AG04449 (cell line): ENCODE measurements at regions not wholly inside any gene's neighbourhood (a gene's known extent, or its start where the extent isn't known, plus 50 kb on each side); places are given as distances from the start of the nearest gene placed in this dataset.

Source experiments
- CTCF ChIA-PET: fragments of 350-600 bp; formaldehyde crosslinking; extraction: SDS; loops from one replicate; lab custom pipeline; 2021; ENCODE audit warnings: antibody characterized with exemption; lab: Yijun Ruan, JAX
- POLR2A ChIA-PET: fragments of 400-600, 350-600 bp; formaldehyde crosslinking; extraction: SDS; loops from one replicate; lab custom pipeline; 2020; ENCODE audit warnings: antibody characterized with exemption, inconsistent platforms; lab: Yijun Ruan, JAX
- DNase-seq: peaks from one replicate; pipeline ENCODE4 v3.0.0-alpha.2; 2010; ENCODE audit warnings: low read depth, low spot score
- H3K4me3 ChIP-seq: 2 replicates; pipeline ENCODE4 v1.5.1; 2011; ENCODE audit warnings: low read depth, mild to moderate bottlenecking, control low read depth, low read length
- TF ChIP-seq, protein P1 (sequence below): IDR thresholded peaks from one replicate; pipeline ENCODE4 v1.5.1; 2011; ENCODE audit warnings: mild to moderate bottlenecking, moderate library complexity, low read length, control low read depth, inconsistent platforms; ENCODE audit not compliant: insufficient read depth; ENCODE audit errors: missing control alignments

DNA sequence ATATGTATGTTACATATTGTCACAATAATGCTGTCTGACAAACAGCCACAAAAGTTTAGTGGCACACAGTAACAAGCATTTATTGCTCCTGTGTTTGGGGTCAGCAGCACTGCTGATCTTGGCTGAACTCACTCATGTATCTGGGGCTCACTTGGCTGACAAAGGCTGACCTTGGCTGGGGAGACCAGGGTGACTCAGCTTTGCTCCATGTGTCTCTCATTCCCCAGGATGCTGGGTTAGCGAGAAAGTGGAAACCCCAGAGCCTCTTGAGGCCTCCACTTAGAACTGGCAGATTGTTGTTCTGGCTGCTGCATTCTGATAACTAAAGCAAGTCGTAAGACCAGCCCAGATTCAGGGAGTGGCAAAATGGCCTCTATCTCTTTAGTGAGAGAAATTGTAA, 217.3 kb upstream of the HABP2 start:
- POLR2A ChIA-PET = no interaction called here
- TF ChIP-seq, protein P1, sequence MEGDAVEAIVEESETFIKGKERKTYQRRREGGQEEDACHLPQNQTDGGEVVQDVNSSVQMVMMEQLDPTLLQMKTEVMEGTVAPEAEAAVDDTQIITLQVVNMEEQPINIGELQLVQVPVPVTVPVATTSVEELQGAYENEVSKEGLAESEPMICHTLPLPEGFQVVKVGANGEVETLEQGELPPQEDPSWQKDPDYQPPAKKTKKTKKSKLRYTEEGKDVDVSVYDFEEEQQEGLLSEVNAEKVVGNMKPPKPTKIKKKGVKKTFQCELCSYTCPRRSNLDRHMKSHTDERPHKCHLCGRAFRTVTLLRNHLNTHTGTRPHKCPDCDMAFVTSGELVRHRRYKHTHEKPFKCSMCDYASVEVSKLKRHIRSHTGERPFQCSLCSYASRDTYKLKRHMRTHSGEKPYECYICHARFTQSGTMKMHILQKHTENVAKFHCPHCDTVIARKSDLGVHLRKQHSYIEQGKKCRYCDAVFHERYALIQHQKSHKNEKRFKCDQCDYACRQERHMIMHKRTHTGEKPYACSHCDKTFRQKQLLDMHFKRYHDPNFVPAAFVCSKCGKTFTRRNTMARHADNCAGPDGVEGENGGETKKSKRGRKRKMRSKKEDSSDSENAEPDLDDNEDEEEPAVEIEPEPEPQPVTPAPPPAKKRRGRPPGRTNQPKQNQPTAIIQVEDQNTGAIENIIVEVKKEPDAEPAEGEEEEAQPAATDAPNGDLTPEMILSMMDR = no peak
- DNase-seq = no peak
- H3K4me3 ChIP-seq = no peak overlapping the region
- CTCF ChIA-PET = no interaction called here

GRCh38 chr10:113336549-113337130, 216.2 kb upstream of the HABP2 start:
- POLR2A ChIA-PET = no interaction called here
- CTCF ChIA-PET = no interaction called here
- TF ChIP-seq, protein P1 = no peak
- no peak overlapping the region for H3K4me3 ChIP-seq
- DNase-seq = no peak

- TF ChIP-seq, protein P1 = no peak
- ChIA-PET CTCF (no interaction called here), POLR2A (no interaction called here)
- H3K4me3 ChIP-seq = no peak overlapping the region
- no peak for DNase-seq
These were observed 215.7 kb upstream of the HABP2 start for GRCh38 chr10:113337142-113337541.

- ChIA-PET CTCF (no interaction called here), POLR2A (no interaction called here)
- no peak overlapping the region for H3K4me3 ChIP-seq
- TF ChIP-seq, protein P1 = no peak
- no peak for DNase-seq
These were observed 213.7 kb upstream of the HABP2 start for GRCh38 chr10:113339121-113339520.

DNA sequence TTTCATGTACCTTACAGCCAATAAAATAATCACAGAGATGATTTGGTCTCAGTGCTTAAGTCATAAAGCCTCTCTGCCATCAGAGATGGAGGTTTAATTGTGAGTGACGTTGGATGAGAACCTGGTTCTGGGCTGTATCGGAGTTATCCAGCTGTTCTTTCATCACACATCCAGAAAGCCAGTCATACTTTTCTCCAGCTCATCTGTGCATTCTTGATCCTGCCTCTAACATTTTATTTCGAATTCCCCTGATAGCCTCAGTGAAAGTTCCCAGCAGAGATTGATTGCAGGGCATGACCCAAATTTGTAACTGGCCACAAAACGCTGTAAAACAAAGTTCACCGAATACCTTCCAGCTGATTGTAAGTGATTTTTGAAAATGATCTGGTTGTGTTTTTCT, 212.6 kb upstream of the HABP2 start:
- DNase-seq = no peak
- ChIA-PET POLR2A (no interaction called here), CTCF (no interaction called here)
- no peak overlapping the region for H3K4me3 ChIP-seq
- TF ChIP-seq, protein P1 = no peak

DNA sequence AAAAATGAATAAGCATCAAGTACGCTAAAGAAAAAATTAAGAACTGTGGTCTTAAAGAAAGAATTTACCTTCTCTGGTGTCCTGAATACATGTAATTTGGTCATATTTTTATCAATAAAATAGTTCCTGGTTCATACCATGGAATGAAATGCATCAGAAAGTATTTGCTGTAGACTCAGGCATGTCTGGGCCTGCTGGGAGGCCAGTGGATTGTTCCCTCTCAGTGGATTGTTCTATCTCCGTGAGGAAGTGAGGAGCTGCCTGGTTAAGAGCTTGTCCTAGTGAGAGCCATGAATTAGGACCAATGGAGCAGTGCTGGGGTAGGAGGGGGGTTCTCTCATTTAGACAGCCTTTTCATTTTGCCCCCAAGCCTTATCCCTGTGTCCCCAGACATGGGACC, 211.7 kb upstream of the HABP2 start:
- ChIA-PET POLR2A (no interaction called here), CTCF (no interaction called here)
- no peak for DNase-seq
- H3K4me3 ChIP-seq = no peak overlapping the region
- TF ChIP-seq, protein P1 = no peak
